ENCODE measurements at regions not wholly inside any gene's neighbourhood (a gene's known extent, or its start where the extent isn't known, plus 50 kb on each side); places are given as distances from the start of the nearest gene placed in this dataset.
"Not testable (repeated sequence)": the region's sequence is repeated elsewhere in the genome, so short reads cannot be mapped to it uniquely, and the experiment has no call there.

DNA sequence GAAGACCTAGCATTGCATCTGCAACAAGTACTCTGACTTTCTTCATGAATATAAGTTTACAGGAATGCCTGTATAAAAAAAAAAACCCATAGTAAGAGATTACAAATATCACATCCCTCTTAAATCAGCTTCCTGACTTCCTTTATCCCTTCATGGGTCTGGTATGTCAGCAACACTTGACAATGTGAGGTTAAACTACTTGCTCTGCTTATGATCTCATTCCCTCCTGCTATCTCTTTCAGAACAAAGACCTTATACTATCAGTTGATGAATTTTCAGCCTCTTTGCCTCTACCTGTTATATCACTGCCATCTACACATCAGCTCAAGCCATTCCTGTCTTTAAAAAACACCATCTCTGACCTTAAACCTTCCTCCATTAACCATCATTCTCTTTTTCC lies 130.9 kb upstream of the SAMSN1 start:
- H3K4me3 ChIP-seq (ENCODE audit: low read length): no peak overlapping the region
- H3K36me3 ChIP-seq (ENCODE audit: insufficient read depth, low read length): no peaks in the 10 kb centered on the region
- H3K9me3 ChIP-seq (ENCODE audit: insufficient read depth, low read depth, low read length): no peaks in the 10 kb centered on the region
- no peak overlapping the region for H3K27ac ChIP-seq (ENCODE audit: low read depth, low read length)
- no peak overlapping the region for H3K9ac ChIP-seq (ENCODE audit: low read depth, low read length)
- peaks cover 9% of the 10 kb centered on the region; the same call in 1 of the 2 replicates for H3K4me1 ChIP-seq (ENCODE audit: insufficient read depth, low read length)
- no peaks in the 10 kb centered on the region for H3K27me3 ChIP-seq (ENCODE audit: insufficient read depth, low read length)

- no peak overlapping the region for H3K27ac ChIP-seq (ENCODE audit: low read depth, low read length)
- H3K36me3 ChIP-seq (ENCODE audit: insufficient read depth, low read length): no peaks in the 10 kb centered on the region
- no peaks in the 10 kb centered on the region for H3K9me3 ChIP-seq (ENCODE audit: insufficient read depth, low read depth, low read length)
- no peak overlapping the region for H3K9ac ChIP-seq (ENCODE audit: low read depth, low read length)
- no peak overlapping the region for H3K4me3 ChIP-seq (ENCODE audit: low read length)
- peaks cover 9% of the 10 kb centered on the region; the same call in 1 of the 2 replicates for H3K4me1 ChIP-seq (ENCODE audit: insufficient read depth, low read length)
- WGBS: 77% methylated on average over 5 of the region's 7 CpGs
- no peaks in the 10 kb centered on the region for H3K27me3 ChIP-seq (ENCODE audit: insufficient read depth, low read length)
Measured at GRCh38 chr21:14675774-14676530, 129.8 kb upstream of the SAMSN1 start.

DNA sequence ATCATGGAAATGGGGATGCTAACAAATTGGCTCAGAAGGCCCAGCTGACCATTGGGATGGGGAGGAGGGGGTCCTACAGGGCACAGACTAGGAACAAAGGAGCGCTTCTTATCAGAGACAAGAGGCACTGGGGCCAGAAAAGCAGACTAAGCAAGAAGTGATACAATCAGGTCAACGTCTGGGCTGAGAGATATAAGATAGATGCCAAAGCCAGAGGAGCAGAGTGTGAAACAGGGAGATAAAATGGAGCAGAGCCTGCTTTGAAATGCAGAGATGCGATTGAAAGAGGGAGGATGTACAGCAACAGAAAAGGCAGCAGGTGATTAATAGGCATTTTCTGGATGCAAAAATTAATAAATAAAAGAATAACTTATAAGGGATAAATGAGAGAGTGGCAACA lies 127.5 kb upstream of the SAMSN1 start:
- Histone ChIP-seq H3K36me3 (ENCODE audit: insufficient read depth, low read length) (no peaks in the 10 kb centered on the region), H3K4me1 (ENCODE audit: insufficient read depth, low read length) (peaks cover 9% of the 10 kb centered on the region; the same call in 1 of the 2 replicates)
- WGBS: 41% methylated on average over 3 of the region's 3 CpGs

DNA sequence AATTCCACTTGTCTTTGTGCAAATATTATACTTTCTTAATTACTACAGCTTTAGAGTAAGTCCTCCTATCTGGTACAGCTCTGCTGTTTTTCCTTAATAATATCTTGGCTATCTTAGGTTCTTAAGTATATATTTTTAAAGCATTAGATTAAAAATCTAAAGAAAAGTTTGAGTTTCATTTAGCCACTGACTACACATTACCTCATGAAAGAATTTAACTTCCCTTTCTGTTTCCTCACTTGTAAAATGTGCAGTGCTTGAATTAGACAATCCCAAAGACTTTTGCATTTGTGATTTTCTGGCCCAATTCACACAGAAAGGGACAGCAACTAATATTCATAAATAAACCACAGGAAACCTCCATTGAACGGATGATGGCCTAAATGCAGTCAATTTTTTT lies 126.4 kb upstream of the SAMSN1 start:
- Histone ChIP-seq H3K27me3 (ENCODE audit: insufficient read depth, low read length) (no peaks in the 10 kb centered on the region), H3K27ac (ENCODE audit: low read depth, low read length) (no peak overlapping the region), H3K9me3 (ENCODE audit: insufficient read depth, low read depth, low read length) (no peaks in the 10 kb centered on the region), H3K9ac (ENCODE audit: low read depth, low read length) (no peak overlapping the region), H3K4me3 (ENCODE audit: low read length) (no peak overlapping the region), H3K36me3 (ENCODE audit: insufficient read depth, low read length) (no peaks in the 10 kb centered on the region), H3K4me1 (ENCODE audit: insufficient read depth, low read length) (peaks cover 9% of the 10 kb centered on the region; the same call in 1 of the 2 replicates)
- 89% methylated on average over 1 of the region's 1 CpG for WGBS

More for the DNA sequence above, 127.5 kb upstream of the SAMSN1 start:
- no peak overlapping the region for H3K9ac ChIP-seq (ENCODE audit: low read depth, low read length)
- H3K9me3 ChIP-seq (ENCODE audit: insufficient read depth, low read depth, low read length): no peaks in the 10 kb centered on the region
- H3K27me3 ChIP-seq (ENCODE audit: insufficient read depth, low read length): no peaks in the 10 kb centered on the region
- H3K27ac ChIP-seq (ENCODE audit: low read depth, low read length): no peak overlapping the region
- H3K4me3 ChIP-seq (ENCODE audit: low read length): no peak overlapping the region

GRCh38 chr21:14670409-14670808 lies 124.3 kb upstream of the SAMSN1 start:
- no peaks in the 10 kb centered on the region for H3K36me3 ChIP-seq (ENCODE audit: insufficient read depth, low read length)
- H3K27ac ChIP-seq (ENCODE audit: low read depth, low read length): no peak overlapping the region
- no peaks in the 10 kb centered on the region for H3K27me3 ChIP-seq (ENCODE audit: insufficient read depth, low read length)
- H3K4me1 ChIP-seq (ENCODE audit: insufficient read depth, low read length): no peaks in the 10 kb centered on the region
- no peak overlapping the region for H3K4me3 ChIP-seq (ENCODE audit: low read length)
- no peak overlapping the region for H3K9ac ChIP-seq (ENCODE audit: low read depth, low read length)
- H3K9me3 ChIP-seq (ENCODE audit: insufficient read depth, low read depth, low read length): no peaks in the 10 kb centered on the region
- WGBS: 88% methylated on average over 2 of the region's 2 CpGs

- H3K9me3 ChIP-seq (ENCODE audit: insufficient read depth, low read depth, low read length); H3K27ac ChIP-seq (ENCODE audit: low read depth, low read length); H3K4me3 ChIP-seq (ENCODE audit: low read length); H3K9ac ChIP-seq (ENCODE audit: low read depth, low read length); H3K27me3 ChIP-seq (ENCODE audit: insufficient read depth, low read length); H3K36me3 ChIP-seq (ENCODE audit: insufficient read depth, low read length); H3K4me1 ChIP-seq (ENCODE audit: insufficient read depth, low read length): not testable (repeated sequence)
- WGBS: 93% methylated on average over 3 of the region's 3 CpGs
Measured at GRCh38 chr21:14669092-14669491, 123.0 kb upstream of the SAMSN1 start.

DNA sequence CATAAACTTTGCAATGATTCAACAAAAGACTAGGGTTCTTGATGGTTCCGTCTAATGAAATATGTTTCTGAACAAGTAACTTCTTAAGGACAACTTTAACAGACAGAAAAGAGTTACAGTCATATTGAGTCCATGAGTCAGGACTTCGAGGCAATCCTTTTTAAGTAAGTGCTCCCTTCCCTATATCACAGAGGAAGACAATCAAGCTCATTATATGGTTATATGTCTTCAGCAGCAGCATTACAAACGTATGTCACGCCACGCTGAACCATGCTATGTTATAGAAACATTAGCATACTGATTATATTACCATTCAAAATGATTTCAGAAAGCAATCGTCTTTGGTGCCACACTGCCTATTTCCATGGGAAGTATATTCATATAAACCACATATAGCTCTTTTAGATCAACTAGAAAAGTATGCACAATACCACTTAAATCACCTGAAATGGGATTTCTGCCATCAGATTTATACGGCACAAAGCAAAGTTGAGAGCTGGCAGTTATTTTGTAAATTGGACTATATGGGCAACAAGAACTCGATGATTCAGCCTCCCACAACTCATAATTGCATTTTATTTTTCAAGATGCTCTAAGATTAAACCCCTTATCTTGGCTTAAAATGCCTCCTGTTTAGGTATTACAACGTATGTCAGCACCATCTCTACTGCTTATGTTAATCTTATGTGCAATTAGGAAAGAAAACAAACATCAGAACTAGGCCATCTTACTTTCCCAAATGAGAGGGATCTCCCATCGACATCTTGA lies 111.3 kb upstream of the SAMSN1 start:
- Histone ChIP-seq H3K27ac (ENCODE audit: low read depth, low read length) (no peak overlapping the region), H3K9me3 (ENCODE audit: insufficient read depth, low read depth, low read length) (no peaks in the 10 kb centered on the region), H3K36me3 (ENCODE audit: insufficient read depth, low read length) (no peaks in the 10 kb centered on the region), H3K27me3 (ENCODE audit: insufficient read depth, low read length) (no peaks in the 10 kb centered on the region), H3K4me3 (ENCODE audit: low read length) (no peak overlapping the region), H3K4me1 (ENCODE audit: insufficient read depth, low read length) (no peaks in the 10 kb centered on the region), H3K9ac (ENCODE audit: low read depth, low read length) (no peak overlapping the region)
- 94% methylated on average over 9 of the region's 10 CpGs for WGBS

DNA sequence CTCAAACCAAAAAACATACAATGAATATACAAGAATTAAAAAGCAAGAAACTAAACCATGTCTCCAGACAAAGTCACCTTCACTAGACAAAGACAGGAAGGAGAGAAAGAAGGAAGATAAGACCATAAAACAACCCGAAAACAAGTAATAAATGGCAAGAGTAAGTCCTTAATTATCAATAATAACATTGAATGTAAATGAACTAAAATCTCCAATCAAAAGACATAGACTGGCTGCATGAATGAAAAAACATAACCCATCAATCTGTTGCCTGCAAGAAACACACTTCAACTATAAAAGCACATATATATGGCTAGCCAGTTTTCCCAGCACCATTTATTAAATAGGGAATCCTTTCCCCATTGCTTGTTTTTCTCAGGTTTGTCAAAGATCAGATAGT lies 100.8 kb upstream of the SAMSN1 start:
- peaks cover 4% of the 10 kb centered on the region; the same call in 1 of the 2 replicates for H3K9me3 ChIP-seq (ENCODE audit: insufficient read depth, low read depth, low read length)
- H3K27ac ChIP-seq (ENCODE audit: low read depth, low read length): no peak overlapping the region
- no peaks in the 10 kb centered on the region for H3K27me3 ChIP-seq (ENCODE audit: insufficient read depth, low read length)
- no peaks in the 10 kb centered on the region for H3K4me1 ChIP-seq (ENCODE audit: insufficient read depth, low read length)
- no peak overlapping the region for H3K9ac ChIP-seq (ENCODE audit: low read depth, low read length)
- no CpG with 5 or more reads among the region's 1 CpG for WGBS
- no peaks in the 10 kb centered on the region for H3K36me3 ChIP-seq (ENCODE audit: insufficient read depth, low read length)
- H3K4me3 ChIP-seq (ENCODE audit: low read length): no peak overlapping the region

DNA sequence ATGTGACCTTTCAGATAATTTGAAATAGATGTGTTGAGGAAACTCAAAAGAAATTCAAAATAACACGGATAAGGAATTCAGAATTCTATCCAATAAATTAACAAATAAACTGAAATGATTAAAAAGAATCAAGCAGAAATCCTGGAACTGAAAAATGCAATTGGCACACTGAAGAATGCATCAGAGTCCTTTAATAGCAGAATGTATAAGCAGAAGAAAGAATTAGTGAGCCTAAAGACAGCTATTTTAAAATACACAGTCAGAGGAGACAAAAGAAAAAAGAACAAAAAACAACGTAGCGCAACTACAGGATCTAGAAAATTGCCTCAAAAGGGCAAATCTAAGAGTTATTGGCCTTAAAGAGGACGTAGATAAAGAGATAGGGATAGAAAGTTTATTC lies 99.6 kb upstream of the SAMSN1 start:
- 90% methylated on average over 3 of the region's 4 CpGs for WGBS
- Histone ChIP-seq H3K4me3 (ENCODE audit: low read length) (no peak overlapping the region), H3K27me3 (ENCODE audit: insufficient read depth, low read length) (no peaks in the 10 kb centered on the region), H3K9me3 (ENCODE audit: insufficient read depth, low read depth, low read length) (peaks cover 4% of the 10 kb centered on the region; the same call in 1 of the 2 replicates), H3K27ac (ENCODE audit: low read depth, low read length) (no peak overlapping the region), H3K9ac (ENCODE audit: low read depth, low read length) (no peak overlapping the region), H3K4me1 (ENCODE audit: insufficient read depth, low read length) (no peaks in the 10 kb centered on the region), H3K36me3 (ENCODE audit: insufficient read depth, low read length) (no peaks in the 10 kb centered on the region)

- Histone ChIP-seq H3K27me3 (ENCODE audit: insufficient read depth, low read length) (no peaks in the 10 kb centered on the region), H3K4me3 (ENCODE audit: low read length) (no peak overlapping the region), H3K36me3 (ENCODE audit: insufficient read depth, low read length) (no peaks in the 10 kb centered on the region), H3K4me1 (ENCODE audit: insufficient read depth, low read length) (peaks cover 10% of the 10 kb centered on the region), H3K9ac (ENCODE audit: low read depth, low read length) (no peak overlapping the region), H3K9me3 (ENCODE audit: insufficient read depth, low read depth, low read length) (no peaks in the 10 kb centered on the region), H3K27ac (ENCODE audit: low read depth, low read length) (no peak overlapping the region)
- WGBS: no CpG with 5 or more reads among the region's 1 CpG
Measured at GRCh38 chr21:14632359-14632758, 86.2 kb upstream of the SAMSN1 start.

DNA sequence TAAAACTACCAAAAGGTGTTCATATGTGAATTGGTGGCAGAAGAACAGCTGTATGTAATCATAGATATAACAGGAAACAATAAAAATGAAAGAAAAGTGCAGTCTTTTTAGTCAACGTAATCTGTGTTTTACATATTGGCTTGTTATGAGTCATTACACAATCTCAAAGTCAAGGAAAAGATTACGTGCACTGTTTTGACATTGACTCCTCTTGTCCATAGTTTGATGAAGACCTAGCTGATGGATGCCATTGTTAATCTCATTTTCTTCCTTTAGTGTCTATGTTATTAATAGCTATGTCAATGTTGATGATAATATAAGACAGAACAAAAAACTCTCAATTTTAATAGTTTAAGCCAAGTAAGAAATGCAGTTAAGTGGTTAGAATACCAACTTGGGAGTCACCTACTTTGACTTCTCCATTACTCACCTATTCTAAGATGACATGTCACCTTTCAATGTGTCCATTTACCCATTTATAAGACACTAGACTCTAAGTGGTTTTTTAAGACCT lies 84.5 kb upstream of the SAMSN1 start:
- WGBS: 96% methylated on average over 2 of the region's 2 CpGs
- no peak overlapping the region for H3K27ac ChIP-seq (ENCODE audit: low read depth, low read length)
- H3K9me3 ChIP-seq (ENCODE audit: insufficient read depth, low read depth, low read length): no peaks in the 10 kb centered on the region
- H3K36me3 ChIP-seq (ENCODE audit: insufficient read depth, low read length): no peaks in the 10 kb centered on the region
- peaks cover 10% of the 10 kb centered on the region for H3K4me1 ChIP-seq (ENCODE audit: insufficient read depth, low read length)
- H3K4me3 ChIP-seq (ENCODE audit: low read length): no peak overlapping the region
- H3K9ac ChIP-seq (ENCODE audit: low read depth, low read length): no peak overlapping the region
- no peaks in the 10 kb centered on the region for H3K27me3 ChIP-seq (ENCODE audit: insufficient read depth, low read length)

All from HUES64 (cell line).